Ecto neural progenitor cell (in vitro differentiated cells): ENCODE measurements at regions not wholly inside any gene's neighbourhood (a gene's known extent, or its start where the extent isn't known, plus 50 kb on each side); places are given as distances from the start of the nearest gene placed in this dataset.

ENCODE experiments used
- DNase-seq: peaks from one replicate; pipeline ENCODE4 v3.0.0-alpha.2; 2018; ENCODE audit warnings: low spot score

DNA sequence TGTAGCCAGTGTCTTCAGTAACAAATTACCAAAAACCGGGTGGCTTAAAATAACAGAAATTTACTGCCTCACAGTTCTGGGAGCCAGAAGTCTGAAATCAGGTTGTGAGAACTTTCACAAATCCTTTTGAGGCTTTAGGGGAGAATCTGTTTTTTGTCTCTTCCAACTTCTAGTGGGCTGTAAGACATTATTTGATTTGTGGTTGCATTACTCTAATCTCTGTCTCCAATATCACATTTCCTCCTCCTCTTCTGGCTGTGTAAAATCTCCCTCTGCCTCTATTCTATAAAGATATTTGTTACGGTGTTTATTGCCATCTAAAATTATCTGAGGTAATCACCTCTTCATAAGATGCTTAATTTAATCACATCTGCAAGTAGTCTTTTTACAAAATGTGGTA lies 1039.6 kb upstream of the LRRN3 start:
- DNase-seq = no peak

DNA sequence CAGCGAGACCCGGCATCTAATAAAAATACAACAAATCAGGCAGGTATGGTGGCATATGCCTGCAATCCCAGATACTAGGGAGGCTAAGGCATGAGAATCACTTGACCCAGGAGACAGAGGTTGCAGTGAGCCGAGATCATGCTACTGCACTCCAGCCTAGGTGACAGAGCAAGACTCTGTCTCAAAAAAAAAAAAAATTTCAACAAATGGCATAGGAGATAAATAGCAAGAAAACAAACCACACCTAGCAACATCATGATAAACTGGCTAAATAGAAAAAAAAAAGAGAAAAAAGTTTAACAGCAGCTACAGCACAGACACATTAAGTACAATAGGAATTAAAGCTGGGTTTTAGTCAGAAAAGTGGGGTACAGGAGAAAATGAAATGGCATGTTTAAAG lies 1034.6 kb upstream of the LRRN3 start:
- no peak for DNase-seq

DNA sequence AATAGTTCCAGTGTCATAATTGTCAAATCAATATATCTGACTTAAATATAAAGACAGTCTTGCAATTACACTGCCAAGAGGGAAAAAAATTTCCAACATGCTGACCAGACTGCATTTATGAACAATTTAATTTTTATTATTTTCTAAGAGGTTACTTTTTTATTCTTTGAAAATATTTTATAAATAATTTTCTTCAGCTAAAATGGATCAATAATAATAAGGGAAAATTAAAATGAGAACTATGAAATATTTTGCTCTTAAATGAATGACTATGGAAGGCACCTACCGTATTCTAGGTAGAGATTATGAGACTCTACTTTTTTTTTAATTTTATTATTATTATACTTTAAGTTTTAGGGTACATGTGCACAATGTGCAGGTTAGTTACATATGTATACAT lies 1032.5 kb upstream of the LRRN3 start:
- DNase-seq = no peak

DNA sequence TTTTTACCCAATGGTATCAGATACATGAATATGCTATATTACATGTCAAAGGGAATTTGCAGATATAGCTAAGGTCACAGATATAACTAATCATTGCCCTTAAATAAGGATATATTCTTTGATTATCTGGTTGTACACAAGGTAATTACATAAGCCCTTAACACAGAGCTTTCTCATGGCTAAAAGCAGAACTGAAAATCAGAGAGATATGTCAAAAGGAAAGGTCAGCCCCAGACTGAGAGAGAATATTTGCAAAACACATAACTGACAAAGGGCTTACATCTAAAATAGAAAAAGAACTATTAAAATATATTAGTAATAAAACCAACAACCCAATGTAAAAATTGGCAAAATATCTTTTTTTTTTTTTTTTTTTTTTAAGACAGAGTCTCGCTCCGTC lies 1029.5 kb upstream of the LRRN3 start:
- DNase-seq = no peak

DNA sequence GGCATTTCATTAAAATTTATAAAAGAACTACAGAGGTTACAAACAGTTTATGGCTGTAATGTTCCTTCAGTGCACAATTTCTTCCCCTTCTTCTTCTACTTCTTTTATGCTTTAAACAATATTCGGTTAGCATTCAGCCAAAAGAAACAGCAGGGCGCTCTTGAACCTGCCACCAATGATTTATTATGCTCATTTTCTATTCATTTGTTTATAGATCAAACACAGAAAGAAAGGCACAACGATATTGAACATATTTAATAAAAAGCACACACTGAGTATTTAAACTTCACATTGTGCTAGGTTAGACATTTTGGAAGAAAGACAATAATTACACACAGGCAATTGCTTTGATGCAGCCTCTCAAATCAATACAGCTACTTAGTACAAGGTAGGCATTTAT lies 1025.8 kb upstream of the LRRN3 start:
- no peak for DNase-seq

DNA sequence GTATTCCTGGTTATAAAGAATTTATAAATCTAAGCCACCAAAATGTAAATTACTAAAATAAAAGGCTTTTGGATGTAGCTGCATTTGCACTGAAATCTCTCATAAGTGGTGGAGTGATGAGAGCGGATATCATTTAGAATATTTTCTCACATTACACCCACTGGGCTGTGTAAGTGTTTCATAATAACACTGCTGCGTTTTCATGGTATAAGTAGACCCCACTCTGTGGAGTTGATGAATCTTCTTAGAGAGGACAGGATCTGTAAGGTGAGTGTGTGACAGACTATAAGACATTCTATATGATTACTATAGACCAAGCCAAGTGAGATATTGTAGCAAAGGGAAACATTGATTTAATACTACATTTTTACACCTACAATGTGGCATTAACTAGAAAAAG lies 1024.1 kb upstream of the LRRN3 start:
- no peak for DNase-seq

DNA sequence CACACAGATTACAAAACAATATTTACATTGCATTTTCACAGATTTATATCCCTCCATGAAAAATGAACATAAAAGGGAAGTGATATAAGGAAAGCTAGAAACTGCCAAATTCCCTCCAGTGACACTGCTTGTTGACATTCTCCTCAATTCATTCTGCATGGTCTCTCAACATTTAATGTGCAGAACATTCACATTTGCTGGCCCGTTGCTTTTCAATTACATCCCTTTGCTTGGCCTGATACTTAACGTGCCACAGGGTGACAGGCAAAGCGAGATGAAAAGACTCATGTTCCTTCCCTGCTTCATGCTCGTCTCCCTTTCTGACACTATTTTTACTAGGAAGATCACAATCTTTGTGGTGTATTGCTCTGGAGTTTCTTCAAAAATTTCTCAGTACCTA lies 1019.7 kb upstream of the LRRN3 start:
- no peak for DNase-seq

DNA sequence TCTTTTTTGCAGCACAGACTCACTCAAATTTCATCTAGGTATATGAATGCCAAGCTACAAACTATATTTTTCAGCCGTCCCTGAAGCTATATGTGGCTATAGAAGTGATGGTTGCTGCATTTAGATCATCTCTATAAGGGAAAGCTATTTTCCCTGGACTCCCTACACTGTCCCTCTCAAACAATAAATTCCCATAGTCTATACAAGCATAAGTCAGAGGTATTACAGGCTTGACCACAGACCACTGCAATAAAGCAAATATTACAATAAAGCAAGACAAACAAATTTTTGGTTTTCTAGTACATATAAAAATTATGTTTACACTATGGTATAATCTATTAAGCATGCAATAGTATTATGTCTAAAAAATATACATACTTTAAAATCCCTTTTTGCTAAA lies 1015.5 kb upstream of the LRRN3 start:
- DNase-seq = no peak

DNA sequence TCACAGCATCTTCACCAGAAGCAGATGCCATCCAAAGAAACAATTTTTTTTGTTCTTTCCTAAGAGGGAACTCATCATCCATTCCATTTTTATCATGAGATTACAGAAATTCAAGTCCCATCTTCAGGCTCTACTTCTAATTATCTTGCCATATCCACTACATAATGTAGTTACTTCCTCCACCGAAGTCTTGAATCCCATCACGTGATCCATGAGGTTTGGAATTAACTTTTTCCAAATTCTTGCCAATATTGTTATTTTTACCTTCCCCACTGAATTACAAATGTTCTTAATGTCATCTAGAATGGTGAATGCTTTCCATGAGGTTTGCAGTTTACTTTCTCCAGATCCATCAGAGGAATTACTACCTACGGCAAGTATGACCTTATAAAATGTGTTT lies 1014.7 kb upstream of the LRRN3 start:
- DNase-seq = no peak

DNA sequence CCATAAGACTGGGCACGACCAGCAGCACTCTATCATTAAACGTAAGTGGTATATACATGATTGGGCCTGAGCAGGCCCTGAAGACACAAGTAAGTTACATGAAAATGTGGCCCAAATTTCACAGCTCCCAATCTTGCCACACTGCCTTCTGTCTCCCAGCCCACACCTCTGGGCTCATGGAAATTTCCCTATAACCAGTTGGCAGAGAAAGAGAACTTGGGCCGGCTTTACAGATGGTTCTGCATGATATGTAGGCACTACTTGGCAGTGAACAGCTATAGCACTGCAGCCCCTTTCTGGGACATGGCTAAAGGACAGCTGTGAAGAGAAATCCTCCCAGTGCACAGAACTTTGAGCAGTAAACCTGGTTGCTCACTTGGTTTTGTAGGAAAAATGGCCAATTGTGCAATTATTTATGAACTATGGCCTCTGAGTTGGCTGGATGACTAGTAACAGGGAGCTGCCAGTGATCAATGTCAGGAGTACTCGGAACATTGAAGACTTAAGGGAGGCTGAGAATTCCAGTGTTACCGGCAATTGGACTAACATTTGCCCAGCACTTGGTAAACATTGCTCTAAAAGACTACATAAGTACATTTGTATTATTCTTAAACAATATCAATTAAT lies 1006.6 kb upstream of the LRRN3 start:
- no peak for DNase-seq

DNA sequence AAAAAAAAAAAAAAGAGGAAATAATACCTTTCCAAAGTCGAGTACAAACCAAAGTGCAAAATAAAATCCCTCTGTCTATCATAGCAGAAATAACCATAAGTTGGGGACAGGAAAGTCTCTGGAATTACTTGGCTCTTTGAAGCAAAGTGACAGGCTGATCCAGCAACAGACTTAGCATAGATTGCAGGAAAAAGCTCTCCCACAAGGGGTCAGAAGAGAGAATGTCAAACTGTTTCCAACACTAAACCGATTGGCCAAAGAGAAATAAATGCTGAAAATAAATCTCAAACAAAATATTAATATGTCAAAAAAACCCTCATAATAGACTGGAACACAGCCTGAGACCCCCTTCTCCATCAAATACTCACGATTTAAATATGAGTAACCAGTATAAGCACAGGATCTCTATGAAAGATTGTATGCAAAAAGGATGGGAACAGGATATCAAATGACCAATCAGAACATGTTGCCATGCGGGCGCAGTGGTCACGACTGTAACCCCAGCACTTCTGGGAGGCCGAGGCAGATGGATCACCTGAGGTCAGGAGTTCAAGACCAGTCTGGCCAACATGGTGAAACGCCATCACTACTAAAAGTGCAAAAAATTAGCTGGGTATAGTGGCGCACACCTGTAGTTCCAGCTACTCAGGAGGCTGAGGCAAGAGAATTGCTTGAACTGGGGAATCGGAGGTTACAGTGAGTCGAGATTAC lies 1000.7 kb upstream of the LRRN3 start:
- DNase-seq = no peak

DNA sequence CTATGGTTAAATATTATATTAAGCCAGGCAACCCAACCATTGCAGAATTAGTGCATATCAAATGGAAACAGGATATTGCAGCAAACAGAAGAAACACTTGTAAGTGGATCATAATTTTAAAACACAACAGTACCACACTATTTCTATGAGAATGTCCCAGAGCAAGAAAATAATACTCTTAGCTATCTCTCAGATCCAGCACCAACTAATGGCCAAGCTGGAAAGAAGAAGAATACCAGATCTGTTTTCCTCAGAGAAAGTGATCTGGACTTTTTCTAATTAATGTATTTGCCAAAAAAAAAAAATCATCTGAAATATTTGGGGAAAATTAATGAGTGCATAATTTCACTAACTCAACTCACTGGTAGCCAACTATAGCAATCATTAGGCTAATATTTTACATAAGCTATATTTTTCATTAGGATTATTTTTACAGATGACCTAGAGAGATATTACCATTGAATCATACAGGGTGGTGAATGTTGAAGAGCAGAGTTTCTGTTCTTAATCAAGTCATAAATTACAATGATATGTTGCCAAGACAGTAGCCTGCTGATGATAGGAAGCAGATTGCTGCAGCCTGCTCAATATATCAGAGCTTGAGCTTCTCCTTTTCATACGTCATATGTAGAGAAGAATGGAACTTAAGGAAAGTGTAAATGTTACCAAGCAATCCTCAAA lies 995.4 kb upstream of the LRRN3 start:
- DNase-seq = no peak

DNA sequence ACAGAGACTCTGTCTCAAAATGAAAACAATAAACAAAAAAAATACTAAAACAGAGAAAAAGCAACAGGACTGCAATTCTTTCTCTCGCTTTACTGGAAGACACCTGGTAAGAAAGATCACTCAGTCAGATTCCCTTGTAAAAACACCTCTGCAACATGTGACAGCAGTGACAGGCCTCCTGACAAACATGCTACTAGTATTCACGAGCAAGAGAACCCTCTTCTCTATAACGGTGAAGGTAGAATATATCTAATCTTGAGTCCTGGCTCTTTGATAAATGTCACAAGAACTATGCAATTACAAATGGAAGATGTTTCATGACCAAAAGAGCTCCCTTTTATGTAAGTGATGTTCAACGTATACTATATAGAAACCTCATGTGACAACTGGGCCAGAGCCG lies 986.7 kb upstream of the LRRN3 start:
- no peak for DNase-seq

DNA sequence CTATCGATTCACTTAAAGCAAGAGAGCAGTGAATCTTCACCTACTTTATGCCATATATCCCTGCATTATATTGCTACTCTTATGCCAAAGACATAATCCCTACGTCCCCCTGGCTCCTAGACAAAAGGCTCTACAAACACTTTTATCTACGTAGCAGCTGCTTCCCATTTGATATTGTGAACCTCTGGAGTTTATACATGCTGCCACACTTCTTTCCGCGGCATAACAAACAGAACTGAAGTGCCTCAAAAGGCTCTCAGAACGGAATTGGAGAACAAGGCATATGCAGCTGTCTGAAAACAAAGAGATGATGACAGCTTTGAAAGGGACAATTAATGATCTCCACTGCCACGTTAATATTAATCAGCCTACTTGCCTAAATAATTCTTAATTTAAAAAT lies 985.6 kb upstream of the LRRN3 start:
- no peak for DNase-seq

DNA sequence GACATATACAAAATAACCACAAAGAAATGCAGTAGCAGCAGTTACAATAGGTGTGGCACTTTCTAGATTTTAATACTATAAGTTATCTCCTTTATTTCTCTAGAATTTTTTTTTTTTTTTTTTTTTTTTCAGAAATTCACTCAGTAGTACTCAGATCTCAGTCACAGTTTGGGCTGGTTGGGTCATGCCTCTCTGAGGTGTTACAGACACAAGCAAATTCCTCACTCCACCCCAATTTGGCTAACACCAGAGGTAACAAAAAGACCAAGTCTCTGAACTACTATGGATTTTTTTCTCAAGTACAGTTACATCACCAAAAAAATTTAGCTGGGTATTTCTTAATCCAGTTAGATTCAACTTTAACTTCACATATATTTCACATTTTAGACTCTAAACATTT lies 985.1 kb upstream of the LRRN3 start:
- DNase-seq = no peak

DNA sequence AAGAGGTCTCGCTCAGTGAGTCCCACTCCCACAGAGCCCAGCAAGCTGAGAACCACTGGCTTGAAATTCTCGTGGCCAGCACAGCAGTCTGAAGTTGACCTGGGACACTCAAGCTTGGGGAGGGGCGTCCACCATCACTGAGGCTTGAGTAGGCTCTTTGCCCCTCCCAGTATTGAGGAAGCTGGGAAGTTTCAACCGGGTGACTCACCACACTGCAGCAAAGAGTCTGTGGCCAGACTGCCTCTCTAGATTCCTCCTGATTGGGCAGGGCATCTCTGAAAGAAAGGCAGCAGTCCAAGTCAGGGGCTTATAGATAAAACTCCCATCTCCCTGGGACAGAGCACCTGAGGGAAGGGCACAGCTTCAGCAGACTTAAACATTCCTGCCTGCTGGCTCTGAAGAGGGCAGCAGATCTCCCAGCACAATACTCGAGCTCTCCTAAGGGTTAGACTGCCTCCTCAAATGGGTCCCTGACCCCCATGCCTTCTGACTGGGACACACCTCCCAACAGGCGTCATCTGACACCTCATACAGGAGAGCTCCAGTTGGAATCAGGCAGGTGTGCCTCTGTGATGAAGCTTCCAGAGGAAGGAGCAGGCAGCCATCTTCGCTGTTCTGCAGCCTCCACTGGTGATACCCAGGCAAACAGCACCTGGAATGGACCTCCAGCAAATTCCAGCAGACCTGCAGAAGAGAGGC lies 970.9 kb upstream of the LRRN3 start:
- no peak for DNase-seq

DNA sequence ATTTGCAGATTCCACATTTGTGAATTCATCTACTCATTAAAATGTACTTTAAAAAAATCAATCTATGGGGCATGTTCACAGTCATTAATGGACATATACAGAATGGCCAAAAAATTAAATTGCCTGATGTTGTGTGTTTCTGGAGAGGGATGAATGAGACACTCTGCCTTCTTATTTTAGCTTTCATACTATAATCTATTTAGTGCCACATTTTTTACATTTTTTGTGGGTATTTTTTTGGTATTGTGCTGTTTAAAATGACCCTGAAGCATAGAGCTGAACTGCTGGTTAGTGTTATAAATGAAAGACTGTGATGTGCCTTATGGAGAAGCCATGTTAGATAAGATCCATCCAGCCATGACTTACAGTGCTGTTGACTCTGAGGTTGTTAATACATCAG lies 961.8 kb upstream of the LRRN3 start:
- DNase-seq = no peak

DNA sequence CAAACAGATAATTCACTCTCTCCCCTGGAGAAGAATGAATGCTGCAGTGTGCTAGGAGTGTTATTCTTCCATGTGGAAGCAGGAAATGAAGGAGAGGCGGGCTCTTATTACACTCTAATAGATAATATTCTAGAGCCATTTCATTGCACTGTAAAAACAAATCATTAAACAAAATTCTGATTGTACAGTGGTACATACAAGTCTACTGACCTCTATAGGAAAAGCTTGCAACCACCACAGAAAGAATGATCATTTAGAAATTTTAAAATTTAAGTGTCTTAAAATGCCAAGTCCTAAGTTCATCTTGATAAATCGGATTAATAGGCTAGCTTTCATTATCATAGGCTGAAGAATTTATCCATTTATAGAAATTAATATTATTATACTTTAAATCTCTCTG lies 960.3 kb upstream of the LRRN3 start:
- DNase-seq = no peak

DNA sequence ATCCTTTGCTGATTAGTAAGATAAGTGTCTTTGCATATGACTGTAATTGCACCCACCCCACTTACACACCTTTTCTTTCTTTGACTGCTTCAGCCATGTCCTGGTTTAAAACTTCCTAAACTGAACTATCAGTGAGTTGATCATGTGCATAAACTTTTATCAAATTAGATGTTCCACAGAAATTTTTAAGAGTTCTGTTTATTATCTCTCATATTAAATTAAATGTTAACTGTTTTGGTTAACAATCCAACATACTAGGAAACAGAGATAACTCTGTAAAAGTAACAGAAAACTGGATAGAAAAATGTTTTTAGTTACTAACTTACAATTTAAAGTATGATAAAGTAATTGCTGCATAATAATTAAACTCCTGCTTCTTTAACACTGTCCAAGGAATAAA lies 959.6 kb upstream of the LRRN3 start:
- no peak for DNase-seq

DNA sequence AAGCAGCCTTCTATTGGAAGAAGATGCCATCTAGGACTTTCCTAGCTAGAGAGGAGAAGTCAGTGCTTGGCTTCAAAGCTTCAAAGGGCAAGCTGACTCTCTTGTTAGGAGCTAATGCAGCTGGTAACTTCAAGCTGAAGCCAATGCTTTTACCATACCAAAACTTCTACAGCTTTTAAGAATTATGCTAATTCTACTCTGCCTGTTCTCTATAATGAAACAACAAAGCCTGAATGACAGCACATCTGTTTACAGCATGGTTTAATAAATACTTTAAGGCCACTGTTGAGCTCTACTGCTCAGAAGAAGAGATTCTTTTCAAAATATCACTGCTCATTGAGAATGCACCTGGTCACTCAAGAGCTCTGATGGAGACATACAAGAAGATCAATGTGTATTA lies 951.9 kb upstream of the LRRN3 start:
- DNase-seq = no peak

DNA sequence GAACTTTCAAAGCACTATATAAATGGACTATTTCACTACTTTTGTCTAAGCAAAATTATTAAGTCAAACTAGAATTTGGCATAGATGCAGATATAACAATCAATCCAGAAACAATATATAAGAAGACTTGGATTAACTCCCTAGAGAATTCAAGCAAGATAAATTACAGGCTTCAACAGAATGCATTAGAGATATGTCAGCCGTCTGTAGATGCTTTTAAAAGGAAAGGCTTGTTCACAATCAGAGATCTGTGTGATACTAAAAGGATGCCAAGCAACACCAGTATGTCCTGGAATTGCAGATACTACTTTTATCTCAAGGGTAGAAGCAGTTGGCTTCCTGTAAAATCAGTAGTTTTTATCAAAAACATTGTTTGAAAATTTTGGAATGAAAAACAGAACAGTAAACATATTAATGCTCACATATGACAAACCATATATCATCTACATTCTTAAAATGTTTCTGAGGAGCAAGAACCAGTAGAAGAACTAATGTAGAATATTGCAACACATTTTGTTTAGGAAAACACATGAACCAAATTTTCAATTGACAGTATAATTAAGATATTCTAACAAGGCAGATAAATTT lies 947.9 kb upstream of the LRRN3 start:
- DNase-seq = no peak

DNA sequence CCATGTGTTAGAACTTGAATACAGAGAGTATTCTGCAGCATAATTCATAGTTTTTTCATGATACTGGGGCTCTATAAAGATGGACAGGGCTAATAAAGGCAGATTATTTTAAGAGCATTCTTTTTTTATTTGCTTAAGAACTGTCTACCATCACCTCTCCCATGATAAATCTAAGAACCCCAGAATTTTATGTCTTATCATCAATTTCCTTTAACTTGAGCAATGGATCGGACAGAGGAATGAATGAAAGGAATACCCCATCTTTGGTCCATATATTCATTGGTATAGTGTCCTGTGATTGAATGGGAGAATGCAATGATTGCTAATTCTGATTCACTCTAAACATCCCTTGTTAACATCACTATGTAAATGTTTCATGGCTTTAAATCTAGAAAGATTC lies 946.3 kb upstream of the LRRN3 start:
- no peak for DNase-seq

DNA sequence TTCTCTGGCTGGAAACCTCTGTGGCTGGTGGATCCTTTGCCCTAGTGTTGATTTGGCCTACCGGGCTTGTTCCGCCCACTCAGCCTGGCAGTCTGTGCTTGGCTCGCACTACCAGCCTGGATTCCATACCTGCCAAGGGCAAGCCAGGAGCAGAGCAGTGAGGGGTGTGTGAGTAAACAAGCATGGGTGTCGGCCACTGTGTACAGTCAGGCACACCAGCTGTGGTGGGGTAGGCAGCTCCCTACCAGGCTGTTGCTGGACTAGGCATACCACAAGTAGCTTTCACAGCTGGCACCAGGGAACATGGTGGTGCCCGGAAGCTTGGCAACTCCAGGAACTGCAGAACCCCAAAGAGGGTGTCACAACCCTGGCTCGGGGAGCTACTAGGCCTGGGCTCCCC lies 942.9 kb upstream of the LRRN3 start:
- no peak for DNase-seq
